ENCODE measurements at regions not wholly inside any gene's neighbourhood (a gene's known extent, or its start where the extent isn't known, plus 50 kb on each side); places are given as distances from the start of the nearest gene placed in this dataset.

- TF ChIP-seq POLR2A (IDR thresholded peaks at IDR 0.05), result no peak
- TF ChIP-seq CTCF (IDR thresholded peaks at IDR 0.05), result no peak
- no peak for TF ChIP-seq POLR2AphosphoS5 (IDR thresholded peaks at IDR 0.05; ENCODE audit: insufficient read depth in 1 of 2, low read depth in 1 of 2)
Measured at GRCh38 chr16:87153326-87153725, 163.9 kb downstream of the C16orf95 start.

All from vagina (tissue), 2 donors.